Ovary (tissue), 7 donors: ENCODE measurements at regions not wholly inside any gene's neighbourhood (a gene's known extent, or its start where the extent isn't known, plus 50 kb on each side); places are given as distances from the start of the nearest gene placed in this dataset.

Experiments
- DNase-seq, 5 donors: peaks; one replicate each; pipeline ENCODE4 v3.0.0-alpha.2; 2019 to 2020
- H3K27ac ChIP-seq, 2 donors: fragments of 200-600 bp; one replicate each; pipeline versions ENCODE4 v1.5.1 to v1.8.0; 2019 to 2022
- H3K27me3 ChIP-seq: fragments of 200-600 bp; one replicate; pipeline ENCODE4 v1.8.0; 2022
- H3K36me3 ChIP-seq: fragments of 200-600 bp; sonication (generic); one replicate; pipeline ENCODE4 v1.5.1; 2019
- H3K4me1 ChIP-seq: one replicate; pipeline ENCODE4 v1.8.1; 2013; ENCODE audit warnings: mild to moderate bottlenecking, moderate library complexity; ENCODE audit not compliant: insufficient read depth
- H3K4me3 ChIP-seq: fragments of 200-600 bp; sonication (generic); one replicate; pipeline ENCODE4 v1.5.1; 2017
- H3K9me3 ChIP-seq, 2 donors: fragments of 200-600 bp in 1 of 2; sonication (generic) in 1 of 2; one replicate each; pipeline versions ENCODE4 v1.5.1 to v1.8.1; 2013 to 2019; ENCODE audit warnings: mild to moderate bottlenecking in 1 of 2, moderate library complexity in 1 of 2
- EP300 ChIP-seq: sonication (generic); formaldehyde crosslinking; IDR thresholded peaks from one replicate; pipeline ENCODE4 v1.6.1; 2017; ENCODE audit warnings: antibody characterized with exemption
- POLR2A ChIP-seq: fragments of 450-650 bp; IDR thresholded peaks from one replicate; pipeline ENCODE4 v1.6.1; 2017; ENCODE audit warnings: antibody characterized with exemption, mild to moderate bottlenecking, moderate library complexity
- WGBS, 3 donors: extraction: QIAGEN DNeasy Blood & Tissue Kit in 1 of 3; methylation state at CpG; one replicate each; pipeline versions ENCODE4 v1.1.5 to v1.1.7; 2013 to 2017; 5-methylcytosine and 5-hydroxymethylcytosine counted together
- intact Hi-C, 4 donors: fragments of 100-400 bp; cut with DNase I; formaldehyde crosslinking; loops; one replicate each; pipeline versions ENCODE4 v1.11.0 to v1.15.1; 2022 to 2023
- TF ChIP-seq, protein P1 (sequence below), 3 donors: fragments of 450-650 bp in 2 of 3; fragments of 200-600 bp in 1 of 3; IDR thresholded peaks; one replicate each; pipeline versions ENCODE4 v1.5.1 to v1.8.0; 2016 to 2022; ENCODE audit warnings: antibody characterized with exemption in 3 of 3, mild to moderate bottlenecking in 1 of 3
- donor health status: DM: no; HTN: no; CAD: no; lungs with moderate emphysema.
- donor health status: DM: no; HTN: no; CAD: no.
- donor health status: Bipolar disorder and iron deficiency.
- donor health status: DM: no; HTN: no; CAD: no.
- donor health status: DM: yes; HTN: yes; CAD: no.

- H3K36me3 ChIP-seq: no peaks in the 10 kb centered on the region
- no peak overlapping the region for H3K4me3 ChIP-seq
- H3K4me1 ChIP-seq: no peaks in the 10 kb centered on the region
- no peak overlapping the region for H3K27ac ChIP-seq
- WGBS, 3 donors: 88 to 94% (median 88%) methylated on average over 1 of the region's 1 CpG
- TF ChIP-seq, protein P1, sequence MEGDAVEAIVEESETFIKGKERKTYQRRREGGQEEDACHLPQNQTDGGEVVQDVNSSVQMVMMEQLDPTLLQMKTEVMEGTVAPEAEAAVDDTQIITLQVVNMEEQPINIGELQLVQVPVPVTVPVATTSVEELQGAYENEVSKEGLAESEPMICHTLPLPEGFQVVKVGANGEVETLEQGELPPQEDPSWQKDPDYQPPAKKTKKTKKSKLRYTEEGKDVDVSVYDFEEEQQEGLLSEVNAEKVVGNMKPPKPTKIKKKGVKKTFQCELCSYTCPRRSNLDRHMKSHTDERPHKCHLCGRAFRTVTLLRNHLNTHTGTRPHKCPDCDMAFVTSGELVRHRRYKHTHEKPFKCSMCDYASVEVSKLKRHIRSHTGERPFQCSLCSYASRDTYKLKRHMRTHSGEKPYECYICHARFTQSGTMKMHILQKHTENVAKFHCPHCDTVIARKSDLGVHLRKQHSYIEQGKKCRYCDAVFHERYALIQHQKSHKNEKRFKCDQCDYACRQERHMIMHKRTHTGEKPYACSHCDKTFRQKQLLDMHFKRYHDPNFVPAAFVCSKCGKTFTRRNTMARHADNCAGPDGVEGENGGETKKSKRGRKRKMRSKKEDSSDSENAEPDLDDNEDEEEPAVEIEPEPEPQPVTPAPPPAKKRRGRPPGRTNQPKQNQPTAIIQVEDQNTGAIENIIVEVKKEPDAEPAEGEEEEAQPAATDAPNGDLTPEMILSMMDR (IDR thresholded peaks at IDR 0.05): no peak
- TF ChIP-seq POLR2A (no peak), EP300 (no peak)
- no peaks in the 10 kb centered on the region for H3K9me3 ChIP-seq
- no peaks in the 10 kb centered on the region for H3K27me3 ChIP-seq
- intact Hi-C loops: no loop called here
- DNase-seq: no peak
Observed at GRCh38 chr4:34236118-34236517, 2008.2 kb downstream of the ARAP2 start.

DNA sequence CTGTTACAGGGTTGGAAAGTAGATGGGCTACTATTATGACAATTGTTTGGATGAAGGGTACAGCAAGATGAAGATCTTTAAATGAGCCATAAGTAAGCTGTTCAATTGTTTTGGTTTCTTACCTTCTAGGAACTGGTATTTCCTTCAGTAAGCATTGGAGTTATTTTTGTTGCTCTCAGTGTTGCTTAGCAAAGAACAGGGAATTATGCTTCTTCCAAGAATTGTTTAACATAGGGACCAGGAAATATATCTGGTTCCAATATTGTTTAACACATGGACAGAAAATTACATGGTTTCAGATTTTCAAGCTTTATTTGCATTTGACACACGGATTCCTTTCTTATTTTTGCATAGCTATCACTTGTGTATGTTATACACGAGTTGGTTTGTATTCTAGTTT is 1999.0 kb downstream of the ARAP2 start:
- Histone ChIP-seq H3K27me3 (no peaks in the 10 kb centered on the region), H3K27ac (no peak overlapping the region), H3K36me3 (no peaks in the 10 kb centered on the region), H3K9me3 (no peaks in the 10 kb centered on the region), H3K4me1 (no peaks in the 10 kb centered on the region), H3K4me3 (no peak overlapping the region)
- no peak for DNase-seq
- 64 to 78% (median 76%) methylated on average over 2 of the region's 2 CpGs for WGBS, 3 donors
- TF ChIP-seq POLR2A (no peak), EP300 (no peak)
- TF ChIP-seq, protein P1 (IDR thresholded peaks at IDR 0.05): no peak
- intact Hi-C loops: no loop called here

DNA sequence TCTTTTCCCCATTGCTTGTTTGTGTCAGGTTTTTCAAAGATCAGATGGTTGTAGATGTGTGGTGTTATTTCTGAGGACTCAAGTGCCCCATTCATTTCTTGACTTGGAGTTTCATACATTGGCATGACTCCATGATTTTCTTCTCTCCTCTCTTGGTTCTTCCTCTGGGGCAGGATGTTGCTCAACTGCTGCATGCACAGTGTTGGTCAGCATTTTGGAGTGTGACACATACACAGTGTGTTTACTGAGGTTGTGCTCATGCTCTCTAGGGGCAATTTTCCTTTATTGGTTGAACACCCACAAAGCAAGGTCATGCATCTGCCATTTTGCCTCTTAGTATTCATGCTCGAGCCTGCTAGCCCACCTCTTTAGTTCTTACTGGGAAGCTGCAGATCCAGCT is 1993.8 kb downstream of the ARAP2 start:
- Histone ChIP-seq H3K27me3 (no peaks in the 10 kb centered on the region), H3K27ac (no peak overlapping the region), H3K9me3 (no peaks in the 10 kb centered on the region), H3K4me1 (no peaks in the 10 kb centered on the region), H3K36me3 (no peaks in the 10 kb centered on the region), H3K4me3 (no peak overlapping the region)
- no peak for DNase-seq
- TF ChIP-seq POLR2A (no peak), EP300 (no peak)
- TF ChIP-seq, protein P1 (IDR thresholded peaks at IDR 0.05): no peak
- intact Hi-C loops: no loop called here
- 77 to 94% (median 91%) methylated on average over 1 of the region's 1 CpG for WGBS, 3 donors

DNA sequence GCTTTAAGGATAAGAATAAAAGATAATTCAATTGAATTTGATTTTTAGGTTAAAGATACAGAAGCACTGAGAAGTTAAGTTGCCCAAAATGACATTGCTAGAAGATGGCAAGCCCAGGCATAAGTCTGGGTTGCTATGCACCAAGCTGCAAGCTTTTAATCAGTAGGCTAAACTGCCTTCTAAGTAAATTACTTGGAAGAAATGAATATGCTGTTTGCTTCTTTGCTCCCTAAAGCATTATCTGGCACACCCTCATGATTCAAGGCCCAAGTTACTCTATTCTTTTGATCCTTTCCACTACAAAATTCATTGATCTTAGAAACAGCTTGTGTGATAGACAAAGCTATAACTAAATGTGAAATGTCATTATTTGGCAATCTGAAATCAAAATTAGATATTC is 1991.1 kb downstream of the ARAP2 start:
- intact Hi-C loops: no loop called here
- TF ChIP-seq, protein P1 (IDR thresholded peaks at IDR 0.05): no peak
- TF ChIP-seq POLR2A: no peak
- no peak for TF ChIP-seq EP300

GRCh38 chr4:34258176-34258575 is 1986.1 kb downstream of the ARAP2 start:
- no peak overlapping the region for H3K4me3 ChIP-seq
- no peak for DNase-seq
- H3K9me3 ChIP-seq: no peaks in the 10 kb centered on the region
- no peaks in the 10 kb centered on the region for H3K27me3 ChIP-seq
- H3K27ac ChIP-seq: no peak overlapping the region
- no peaks in the 10 kb centered on the region for H3K4me1 ChIP-seq
- TF ChIP-seq POLR2A (no peak), EP300 (no peak)
- TF ChIP-seq, protein P1 (IDR thresholded peaks at IDR 0.05): no peak
- 58 to 67% (median 63%) methylated on average over 2 of the region's 2 CpGs for WGBS, 3 donors
- H3K36me3 ChIP-seq: no peaks in the 10 kb centered on the region
- intact Hi-C loops: no loop called here

More for the DNA sequence above, 1991.1 kb downstream of the ARAP2 start:
- no peaks in the 10 kb centered on the region for H3K27me3 ChIP-seq
- no peaks in the 10 kb centered on the region for H3K9me3 ChIP-seq
- H3K4me1 ChIP-seq: no peaks in the 10 kb centered on the region
- no peak overlapping the region for H3K27ac ChIP-seq
- H3K4me3 ChIP-seq: no peak overlapping the region
- no peaks in the 10 kb centered on the region for H3K36me3 ChIP-seq
- no peak for DNase-seq
